ENCODE measurements at regions not wholly inside any gene's neighbourhood (a gene's known extent, or its start where the extent isn't known, plus 50 kb on each side); places are given as distances from the start of the nearest gene placed in this dataset.

- no peak for TF ChIP-seq ZNF512 (CRISPR knock-in tag; IDR thresholded peaks at IDR 0.05; ENCODE audit: borderline replicate concordance)
- TF ChIP-seq ZNF671 (CRISPR knock-in tag; IDR thresholded peaks at IDR 0.05): no peak
- TF ChIP-seq ZNF219 (CRISPR knock-in tag; IDR thresholded peaks at IDR 0.05; ENCODE audit: borderline replicate concordance): no peak
- no peak for TF ChIP-seq FOXJ3 (CRISPR knock-in tag; IDR thresholded peaks at IDR 0.05; ENCODE audit: borderline replicate concordance)
Measured at GRCh38 chr13:38618881-38619280, 68.0 kb upstream of the FREM2 start (continued).

- POLR2A ChIA-PET: interaction anchor here (0.7 kb wide), 1 partner anchor 133 kb away, joined by 3 read pairs; no protein-coding TSS in a partner anchor
Measured at GRCh38 chr13:38620876-38621275, 66.0 kb upstream of the FREM2 start.

More at GRCh38 chr13:38620876-38621275, 66.0 kb upstream of the FREM2 start:
- peaks cover 36% of the 10 kb centered on the region for H3K4me1 Mint-ChIP-seq
- H3K27me3 Mint-ChIP-seq (ENCODE audit: low read depth): no peaks in the 10 kb centered on the region
- CTCF ChIA-PET: no interaction called here
- H3K36me3 Mint-ChIP-seq: no peaks in the 10 kb centered on the region
- no peaks in the 10 kb centered on the region for H3K9me3 Mint-ChIP-seq
- no peak overlapping the region for H3K4me3 Mint-ChIP-seq
- H3K27ac Mint-ChIP-seq: no peak overlapping the region
- ATAC-seq (no peak), DNase-seq (ENCODE audit: low spot score) (no peak)
- TF ChIP-seq CTCF (IDR thresholded peaks at IDR 0.05) (no peak), JAZF1 (CRISPR knock-in tag; IDR thresholded peaks at IDR 0.05) (no peak), ZNF317 (CRISPR knock-in tag; IDR thresholded peaks at IDR 0.05; ENCODE audit: borderline replicate concordance, low read depth) (no peak), ATF1 (CRISPR knock-in tag; IDR thresholded peaks at IDR 0.05) (no peak), PRRX2 (CRISPR knock-in tag; IDR thresholded peaks at IDR 0.05) (no peak), FOXJ3 (CRISPR knock-in tag; IDR thresholded peaks at IDR 0.05; ENCODE audit: borderline replicate concordance) (no peak), STAT6 (CRISPR knock-in tag; conservative IDR thresholded peaks at IDR 0.05; ENCODE audit: low read depth) (no peak), CREM (CRISPR knock-in tag; IDR thresholded peaks at IDR 0.05) (no peak), FOXP4 (CRISPR knock-in tag; IDR thresholded peaks at IDR 0.05) (no peak), NR3C1 (CRISPR knock-in tag; conservative IDR thresholded peaks at IDR 0.05; ENCODE audit: low read depth) (no peak), SP1 (CRISPR knock-in tag; conservative IDR thresholded peaks at IDR 0.05) (no peak), ZBTB43 (CRISPR knock-in tag; IDR thresholded peaks at IDR 0.05) (no peak), ATF3 (CRISPR knock-in tag; conservative IDR thresholded peaks at IDR 0.05) (no peak), KAT7 (CRISPR knock-in tag; IDR thresholded peaks at IDR 0.05; ENCODE audit: borderline replicate concordance) (no peak), MAX (CRISPR knock-in tag; IDR thresholded peaks at IDR 0.05) (no peak)
